ENCODE measurements at regions not wholly inside any gene's neighbourhood (a gene's known extent, or its start where the extent isn't known, plus 50 kb on each side); places are given as distances from the start of the nearest gene placed in this dataset.

DNA sequence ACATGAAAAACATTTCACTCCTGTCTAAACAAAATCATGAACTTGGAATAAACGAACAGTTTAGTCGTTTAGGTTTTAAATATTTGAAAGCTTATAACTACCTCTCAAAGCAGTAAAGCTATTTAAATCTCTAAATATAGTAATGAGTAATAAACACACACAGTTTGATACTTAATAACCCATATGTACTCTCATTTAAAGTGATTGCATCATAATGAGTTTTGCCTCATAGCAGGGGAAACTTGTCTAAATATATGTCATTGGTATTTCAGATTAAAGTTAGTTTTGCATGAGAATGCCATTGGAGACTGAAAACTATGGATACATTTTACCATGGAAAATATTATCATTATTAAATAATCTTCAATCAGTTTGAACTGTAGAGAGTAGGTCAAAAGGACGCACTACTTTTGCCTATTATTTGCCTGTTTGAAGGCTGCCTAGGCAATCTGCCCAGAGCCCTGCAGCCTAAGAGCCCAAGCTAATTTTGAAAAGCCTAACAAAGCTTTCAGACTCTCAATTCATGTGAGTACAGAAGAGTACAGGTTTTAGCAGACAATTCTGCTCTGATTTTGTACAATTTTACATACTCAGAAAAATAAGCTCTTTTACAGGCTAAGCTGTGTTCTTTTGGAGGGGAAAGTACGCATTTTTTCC is 632.8 kb downstream of the HACE1 start:
- intact Hi-C loops (cut with micrococcal nuclease), result no loop called here

GRCh38 chr6:104218116-104218515 is 641.6 kb downstream of the HACE1 start:
- intact Hi-C loops (cut with micrococcal nuclease), result no loop called here

- intact Hi-C loops (cut with micrococcal nuclease), result no loop called here
Observed at GRCh38 chr6:104214901-104215300, 644.8 kb downstream of the HACE1 start.

DNA sequence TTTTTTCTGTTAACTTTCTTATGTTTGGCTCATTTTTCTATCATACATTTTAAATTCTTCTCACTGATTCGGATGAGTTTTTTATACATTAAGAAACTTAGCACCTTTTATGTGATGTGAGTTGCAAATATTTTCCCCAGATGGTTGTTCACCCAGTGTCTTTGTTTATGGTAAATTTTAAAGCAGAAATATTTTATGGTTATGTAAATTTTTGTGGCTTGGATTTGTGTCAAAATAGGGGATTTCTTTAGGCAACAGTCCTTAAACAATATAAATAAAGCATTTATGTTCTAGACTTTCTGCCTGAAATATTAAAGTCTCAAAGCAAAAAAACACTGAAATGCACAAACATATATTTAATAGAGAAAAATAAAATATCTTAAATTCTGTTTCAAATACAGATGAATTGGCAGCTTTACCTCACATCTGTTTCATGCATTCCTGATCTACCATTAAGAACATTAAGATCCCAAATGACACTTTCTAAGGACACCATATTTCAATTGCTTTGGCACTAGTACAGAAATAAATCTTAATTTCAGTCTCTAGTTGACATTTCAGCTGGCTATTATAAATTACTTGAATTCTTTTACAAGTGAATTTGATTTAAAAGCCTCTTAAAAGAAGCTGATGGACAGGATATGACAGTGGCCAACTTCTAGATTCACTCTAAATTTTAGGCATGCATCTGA is 646.6 kb downstream of the HACE1 start:
- intact Hi-C loops (cut with micrococcal nuclease), result no loop called here

GRCh38 chr6:104207635-104208034 is 652.1 kb downstream of the HACE1 start:
- intact Hi-C loops (cut with micrococcal nuclease), result no loop called here

GRCh38 chr6:104201557-104201956 is 658.2 kb downstream of the HACE1 start:
- intact Hi-C loops (cut with micrococcal nuclease), result no loop called here

DNA sequence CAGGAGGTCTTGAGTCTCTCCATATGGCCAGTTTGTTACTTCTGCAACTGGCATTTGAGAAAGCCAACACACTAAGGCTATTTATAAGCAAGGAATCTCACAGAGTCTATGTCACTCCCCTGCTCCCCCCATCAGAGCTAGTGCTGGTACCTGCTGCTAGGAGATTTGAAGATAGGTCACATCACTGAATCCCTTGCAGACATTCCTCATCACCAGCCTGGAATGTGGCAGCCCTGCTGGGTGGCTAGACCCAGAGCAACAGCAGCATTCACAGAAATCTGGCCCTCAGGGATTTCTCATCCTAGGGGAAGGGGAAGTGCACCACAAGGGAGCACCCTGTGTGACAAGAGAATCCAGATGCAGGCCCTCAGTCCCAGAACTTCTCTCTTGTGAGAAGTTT is 672.1 kb downstream of the HACE1 start:
- intact Hi-C loops (cut with micrococcal nuclease), result no loop called here

- intact Hi-C loops (cut with micrococcal nuclease), result no loop called here
Observed at GRCh38 chr6:104186831-104187230, 672.9 kb downstream of the HACE1 start.

- intact Hi-C loops (cut with micrococcal nuclease), result no loop called here
Observed at GRCh38 chr6:104183816-104184435, 675.8 kb downstream of the HACE1 start.

GRCh38 chr6:104182811-104183210 is 676.9 kb downstream of the HACE1 start:
- intact Hi-C loops (cut with micrococcal nuclease), result no loop called here

GRCh38 chr6:104173668-104174067 is 686.1 kb downstream of the HACE1 start:
- intact Hi-C loops (cut with micrococcal nuclease), result no loop called here

DNA sequence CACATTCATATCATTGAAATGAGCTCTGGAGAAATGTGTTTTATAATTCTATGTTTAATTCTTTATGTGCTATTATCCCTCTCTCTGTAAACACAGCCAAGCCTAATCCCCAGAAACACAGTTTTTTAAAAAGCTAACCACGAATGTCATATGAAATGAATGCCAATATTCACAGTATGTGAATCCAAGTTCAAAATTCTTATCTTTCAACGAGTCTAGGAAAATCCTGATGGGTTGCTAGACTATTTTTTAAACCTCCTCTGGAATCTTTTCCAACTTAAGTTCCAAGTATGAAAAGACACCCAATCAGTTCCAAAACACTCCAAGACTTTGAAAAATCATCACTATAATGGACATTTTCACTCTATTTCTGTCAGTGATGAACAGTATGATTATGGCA is 689.3 kb downstream of the HACE1 start:
- intact Hi-C loops (cut with micrococcal nuclease), result no loop called here

GRCh38 chr6:104166055-104166668 is 693.6 kb downstream of the HACE1 start:
- intact Hi-C loops (cut with micrococcal nuclease), result no loop called here

DNA sequence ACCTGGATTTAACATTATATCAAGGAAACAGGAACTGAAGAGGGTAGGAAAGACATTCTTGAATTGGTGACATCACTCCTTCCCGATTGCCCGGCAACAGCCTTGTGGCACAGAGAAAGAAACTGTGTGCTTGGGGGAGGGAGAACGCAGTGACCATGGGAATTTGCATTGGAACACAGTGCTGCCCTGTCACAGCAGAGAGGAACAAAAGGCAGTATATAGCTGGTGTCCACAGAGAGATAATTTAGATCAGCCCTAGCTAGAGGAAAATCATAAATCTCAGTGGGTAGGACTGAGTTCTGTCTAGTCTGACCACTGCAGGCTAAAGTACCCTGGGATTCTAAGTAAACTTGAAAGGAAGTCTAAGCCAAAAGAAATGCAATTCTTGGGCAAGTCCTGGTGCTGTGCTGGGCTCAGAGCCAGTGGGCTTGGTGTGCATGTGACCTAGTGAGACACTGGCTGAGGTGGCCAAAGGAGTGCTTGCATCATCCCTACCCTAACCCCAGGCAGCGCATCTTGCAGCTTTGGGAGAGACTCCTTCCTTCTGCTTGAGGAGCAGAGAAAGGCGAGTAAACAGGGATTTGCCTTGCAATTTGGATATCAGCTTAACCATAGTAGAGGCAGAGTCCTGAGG is 697.6 kb downstream of the HACE1 start:
- intact Hi-C loops (cut with micrococcal nuclease), result no loop called here

DNA sequence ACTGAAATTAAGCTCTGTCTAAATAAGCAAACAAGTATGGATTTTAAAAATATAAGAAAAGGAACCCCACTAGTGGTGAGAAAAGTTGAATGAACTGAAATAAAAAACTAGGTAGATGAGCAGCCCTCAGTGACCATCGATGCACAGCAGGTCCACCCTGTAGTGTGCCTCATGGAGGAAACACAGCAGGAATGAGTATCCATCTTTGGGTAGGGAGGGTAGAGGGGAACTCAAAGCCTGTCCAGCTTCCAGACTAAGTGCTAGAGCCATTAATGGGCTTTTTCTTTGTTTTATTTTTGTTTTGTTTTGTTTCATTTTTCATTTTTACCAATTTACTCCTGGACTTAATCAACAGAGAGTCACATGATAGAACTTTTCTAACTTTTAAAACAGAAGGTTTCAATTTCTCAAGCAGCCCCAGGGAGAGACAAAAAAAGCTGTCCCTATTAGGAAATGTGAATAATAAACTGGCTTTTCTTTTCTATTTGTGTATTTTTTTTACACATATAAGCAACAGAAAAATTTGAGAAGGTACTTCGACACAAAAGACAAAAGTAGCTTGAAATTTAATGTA is 700.6 kb downstream of the HACE1 start:
- intact Hi-C loops (cut with micrococcal nuclease), result no loop called here

- intact Hi-C loops (cut with micrococcal nuclease), result no loop called here
Observed at GRCh38 chr6:104143757-104144156, 716.0 kb downstream of the HACE1 start.

DNA sequence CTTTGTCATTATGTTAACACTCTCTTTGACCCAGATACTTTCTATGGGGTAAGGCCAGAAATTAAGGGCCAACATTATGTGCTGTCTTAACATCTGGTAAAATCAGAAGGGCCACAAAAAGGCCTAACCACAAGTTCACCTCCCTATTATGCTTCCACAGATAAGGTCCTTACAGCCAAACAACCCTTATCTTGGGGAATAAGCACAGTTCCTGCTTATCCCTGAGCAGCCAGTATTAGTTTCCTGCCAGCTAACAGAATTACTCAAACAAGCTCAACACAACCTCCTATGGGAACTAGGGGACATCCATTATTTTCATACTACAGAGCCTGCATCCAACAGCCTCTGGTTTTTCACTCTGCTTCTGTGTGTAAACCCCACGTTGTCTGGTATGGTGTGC is 724.8 kb downstream of the HACE1 start:
- intact Hi-C loops (cut with micrococcal nuclease), result no loop called here

DNA sequence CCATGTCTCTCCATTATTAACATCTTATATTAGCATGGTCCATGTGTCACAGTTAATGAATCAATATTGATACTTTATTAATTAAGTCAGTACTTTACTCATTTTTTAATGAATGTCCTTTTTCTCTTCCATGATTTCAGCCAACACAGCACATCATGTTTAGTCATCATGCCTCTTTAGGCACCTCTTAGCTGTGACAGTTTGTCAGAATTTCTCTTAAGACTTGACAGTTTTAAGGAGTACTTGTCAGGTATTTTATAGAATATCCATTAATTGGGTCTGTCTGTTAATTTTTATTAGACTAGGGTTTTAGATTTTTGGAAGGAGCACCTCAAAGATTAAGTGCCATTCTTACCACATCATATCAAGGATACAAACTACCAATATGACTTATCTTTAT is 729.4 kb downstream of the HACE1 start:
- intact Hi-C loops (cut with micrococcal nuclease), result no loop called here

- intact Hi-C loops (cut with micrococcal nuclease), result no loop called here
Observed at GRCh38 chr6:104126315-104127005, 733.3 kb downstream of the HACE1 start.

GRCh38 chr6:104123227-104123626 is 736.5 kb downstream of the HACE1 start:
- intact Hi-C loops (cut with micrococcal nuclease), result no loop called here

DNA sequence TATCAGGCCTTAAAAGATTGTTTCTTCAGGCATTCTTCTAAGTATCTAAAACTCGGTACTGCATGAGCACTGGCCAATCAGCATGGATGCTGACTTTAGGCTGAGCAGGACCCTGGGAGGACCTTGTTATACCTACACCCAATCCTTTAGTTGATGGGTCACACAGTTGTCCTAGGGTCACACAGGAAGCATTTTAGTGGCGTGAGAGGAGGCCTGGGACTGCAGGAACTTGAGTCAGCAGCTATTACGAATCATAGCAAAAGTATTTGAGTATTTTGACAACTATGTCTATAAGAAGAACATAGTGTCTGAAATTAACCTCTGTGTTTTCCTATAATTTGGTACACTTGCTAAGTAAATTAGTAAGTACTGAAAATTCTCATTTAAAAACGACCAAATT is 741.4 kb downstream of the HACE1 start:
- intact Hi-C loops (cut with micrococcal nuclease), result no loop called here
